IPS DF 19.7 (cell line): ENCODE measurements at regions not wholly inside any gene's neighbourhood (a gene's known extent, or its start where the extent isn't known, plus 50 kb on each side); places are given as distances from the start of the nearest gene placed in this dataset.

ENCODE experiments used
- DNase-seq: peaks from one replicate; pipeline ENCODE4 v3.0.0-alpha.2; 2013; ENCODE audit warnings: low read depth, low spot score

DNA sequence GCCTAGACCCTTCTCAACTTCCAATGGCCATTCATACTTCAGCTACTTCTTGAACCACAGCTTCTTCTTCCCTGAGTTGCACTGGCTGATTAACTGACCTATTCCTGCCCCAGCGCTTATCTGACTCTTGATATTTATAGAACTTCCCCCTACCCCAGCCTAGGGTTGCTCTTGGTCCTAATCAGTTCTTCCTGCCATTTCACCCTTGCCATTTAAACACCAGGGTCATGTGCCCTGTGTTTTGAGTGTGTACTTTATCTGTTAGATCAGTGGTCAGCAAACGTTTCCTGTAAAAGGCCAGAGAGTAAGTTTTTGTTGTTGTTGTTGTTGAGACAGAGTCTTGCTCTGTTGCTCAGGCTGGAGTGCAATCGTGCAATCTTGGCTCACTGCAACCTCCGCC is 82.4 kb upstream of the COX10 start:
- no peak for DNase-seq

DNA sequence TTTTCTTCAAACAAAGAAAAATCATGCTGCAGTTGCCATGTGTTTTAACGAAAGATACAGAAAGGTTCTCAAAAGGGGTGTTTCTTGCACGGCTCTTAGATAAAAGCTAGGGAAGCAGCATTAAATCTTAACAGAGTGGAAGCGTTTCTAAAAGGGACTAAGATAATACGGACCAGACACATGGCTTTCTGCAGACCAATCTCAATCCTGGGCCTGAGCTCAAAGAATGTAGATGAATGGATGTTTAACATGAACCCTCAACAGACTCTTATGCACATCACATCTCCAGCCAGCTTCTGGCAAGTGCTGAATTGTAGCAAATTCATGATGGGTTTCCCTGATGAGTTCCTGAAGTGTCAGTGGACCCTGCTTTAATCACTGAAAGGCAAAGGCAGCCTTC is 80.2 kb upstream of the COX10 start:
- DNase-seq = no peak

GRCh38 chr17:13993106-13993505 is 76.2 kb upstream of the COX10 start:
- no peak for DNase-seq

GRCh38 chr17:13994050-13994449 is 75.3 kb upstream of the COX10 start:
- no peak for DNase-seq

DNA sequence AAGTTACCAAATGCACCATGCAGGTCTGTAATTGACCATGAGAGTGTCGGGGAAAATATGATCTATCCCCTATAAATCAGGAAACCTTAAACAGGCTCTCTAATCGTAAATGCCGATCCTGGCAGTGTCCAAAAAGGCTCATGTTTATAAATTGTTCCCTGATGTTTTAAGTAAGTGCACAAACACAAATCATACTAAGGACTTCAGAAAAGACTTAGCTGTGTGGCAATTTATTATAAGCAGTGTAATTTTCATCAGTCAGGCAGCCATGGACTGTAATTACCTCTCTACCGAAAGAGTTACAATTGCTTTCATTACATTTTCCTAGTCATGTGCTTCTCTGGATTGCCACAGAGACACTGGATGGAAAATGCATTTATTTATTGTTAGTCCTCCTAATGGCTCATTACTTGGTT is 73.4 kb upstream of the COX10 start:
- no peak for DNase-seq

DNA sequence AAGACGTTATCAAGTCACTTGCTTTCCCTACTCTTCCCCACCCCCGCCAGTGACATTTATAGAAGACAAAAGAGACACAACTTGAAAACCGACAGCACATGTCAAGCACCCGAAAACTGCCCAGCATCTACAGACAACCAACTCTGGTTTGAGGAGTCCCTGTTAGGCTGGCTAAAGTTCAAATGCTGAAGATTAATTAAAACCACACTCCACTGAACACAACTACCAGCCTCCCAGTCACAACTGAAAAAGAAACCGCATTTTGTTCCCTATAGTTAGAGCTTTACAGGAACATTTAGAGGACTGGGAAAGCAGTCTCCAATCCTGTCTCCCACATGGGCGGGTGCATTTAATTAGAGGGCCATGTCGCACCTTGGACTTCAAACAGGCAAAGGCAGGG is 73.0 kb upstream of the COX10 start:
- DNase-seq = no peak

DNA sequence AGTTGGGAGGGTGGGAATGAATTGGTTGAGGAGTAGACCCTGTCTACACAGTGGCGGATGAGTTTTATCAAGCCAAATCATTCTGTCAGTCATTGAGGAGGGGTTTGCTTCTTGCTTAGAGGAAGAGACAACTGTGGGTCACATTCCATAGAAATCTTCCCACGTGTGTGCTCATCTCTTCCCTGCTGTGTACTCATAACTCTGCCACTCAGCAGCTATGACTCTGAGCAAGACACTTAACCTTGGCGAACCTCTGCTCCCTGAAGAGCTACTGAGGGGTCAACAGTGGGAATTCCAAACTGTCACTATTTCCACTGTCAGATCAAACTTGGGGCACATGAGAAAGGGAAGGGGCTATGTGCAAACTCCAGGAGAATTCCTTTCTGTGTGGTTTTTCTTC is 72.6 kb upstream of the COX10 start:
- no peak for DNase-seq

- no peak for DNase-seq
These were observed 64.2 kb upstream of the COX10 start for GRCh38 chr17:14004927-14005620.

DNA sequence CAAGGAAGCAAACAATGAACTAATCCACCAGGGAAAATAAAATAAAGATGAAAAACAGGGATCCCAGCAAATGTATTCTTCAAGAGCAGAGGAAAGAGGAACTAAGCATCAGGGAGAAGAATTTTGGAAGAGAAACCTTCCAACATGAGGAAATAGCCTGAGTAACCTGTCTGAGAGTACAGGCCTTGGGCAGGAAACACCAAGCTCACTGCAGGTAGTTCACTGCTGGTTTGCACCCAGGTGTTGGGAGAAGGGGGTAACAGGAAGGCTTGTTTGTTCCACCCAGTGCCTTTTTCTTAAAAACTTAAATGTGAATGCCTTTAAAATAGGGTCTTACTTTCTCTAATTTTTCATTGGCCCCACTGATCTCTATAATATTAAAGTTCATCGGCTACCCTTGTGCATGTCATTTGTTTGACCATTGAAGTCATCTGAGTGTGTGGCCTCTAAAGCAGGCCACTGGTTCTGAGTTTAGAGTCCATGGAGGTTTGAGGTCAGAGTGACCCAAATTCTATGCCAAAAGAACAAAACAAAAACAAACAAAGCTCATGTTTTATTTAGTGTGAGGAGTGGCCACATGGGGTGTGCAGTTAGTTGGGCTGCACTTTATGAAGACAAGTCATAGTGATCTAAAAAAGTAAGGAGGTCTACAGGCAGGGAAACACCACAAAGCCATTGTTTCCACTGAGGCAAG is 62.9 kb upstream of the COX10 start:
- DNase-seq = no peak

- DNase-seq = no peak
These were observed 61.4 kb upstream of the COX10 start for GRCh38 chr17:14007951-14008350.

DNA sequence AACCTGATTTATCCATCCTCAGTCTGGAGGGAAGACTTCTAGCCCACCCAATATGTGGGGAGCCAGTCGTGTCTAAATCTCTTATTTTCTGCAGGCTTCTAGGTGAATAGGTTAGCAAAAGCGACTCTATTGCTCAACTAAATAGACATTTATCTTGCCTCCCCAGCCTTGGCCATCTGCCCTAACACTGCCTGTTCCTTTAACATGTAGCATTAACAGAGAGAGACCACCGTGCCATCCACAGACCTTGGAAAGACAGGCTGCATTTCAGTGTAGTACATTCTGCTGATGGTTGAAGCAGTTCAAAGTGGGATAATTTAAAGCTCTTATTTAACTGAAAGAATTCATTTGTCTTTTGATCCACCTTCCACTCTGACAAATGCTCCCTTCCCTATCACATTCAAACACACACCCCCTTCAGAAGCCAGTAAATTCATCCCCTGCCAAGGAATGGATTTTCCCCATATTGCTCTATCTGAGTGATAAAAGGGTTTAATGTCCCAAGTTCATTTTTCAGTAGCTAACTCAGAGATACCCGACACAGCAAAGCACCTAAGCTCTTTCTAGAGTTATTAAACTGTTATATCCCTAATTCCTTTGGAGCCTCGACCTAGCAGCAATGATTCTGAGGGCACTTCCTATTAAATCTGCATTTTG is 58.1 kb upstream of the COX10 start:
- DNase-seq = no peak

DNA sequence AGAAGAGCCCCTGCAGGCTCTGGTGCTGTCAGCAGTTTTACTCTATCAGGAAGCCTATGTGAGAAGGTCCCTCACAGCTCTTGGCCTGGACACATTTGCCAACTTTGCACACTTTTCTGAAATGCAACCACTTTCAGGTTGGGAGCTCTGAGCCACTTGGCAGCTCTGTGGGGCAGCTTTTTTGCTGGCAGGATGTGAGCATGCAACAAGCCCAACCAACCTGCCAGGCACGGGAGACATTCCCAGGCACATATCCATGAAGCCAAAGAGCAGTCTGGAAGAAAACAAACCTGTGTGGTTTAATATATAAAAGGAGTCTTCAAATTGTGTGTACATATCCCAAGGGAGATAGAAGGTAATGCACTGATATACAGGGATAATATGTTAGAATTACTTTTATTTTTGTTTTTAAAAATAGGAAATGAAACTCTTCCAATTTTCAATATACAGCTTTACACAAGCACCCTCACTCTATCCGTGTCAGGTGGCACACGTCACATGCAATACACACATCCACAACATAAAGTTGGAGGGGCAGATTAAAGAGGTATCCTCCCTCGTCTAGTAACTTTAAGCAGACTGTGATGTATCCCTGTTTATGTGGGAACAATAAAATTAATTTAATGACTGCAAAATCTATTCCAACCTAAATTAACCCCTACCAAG is 57.4 kb upstream of the COX10 start:
- DNase-seq = no peak

GRCh38 chr17:14014657-14015056 is 54.6 kb upstream of the COX10 start:
- no peak for DNase-seq

DNA sequence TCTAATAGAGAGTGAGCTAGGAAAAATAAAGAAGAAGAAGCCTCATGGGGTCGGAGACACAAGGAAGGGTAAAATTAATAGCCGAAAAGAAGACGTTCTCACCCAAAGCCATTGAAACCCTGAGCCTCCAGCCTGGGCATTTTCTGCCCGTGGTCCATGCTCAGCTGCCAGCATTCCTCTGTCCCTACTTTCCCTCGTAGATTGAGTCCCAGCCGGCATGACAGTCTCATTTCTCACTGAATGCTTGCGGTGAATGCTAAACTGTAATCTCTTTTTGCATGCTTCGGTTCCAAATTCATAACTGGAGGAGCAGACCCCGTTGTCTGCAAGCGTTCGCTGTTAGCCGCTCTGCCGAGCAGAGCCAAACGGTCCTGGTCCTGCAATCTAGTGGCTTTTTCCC is 54.0 kb upstream of the COX10 start:
- no peak for DNase-seq

DNA sequence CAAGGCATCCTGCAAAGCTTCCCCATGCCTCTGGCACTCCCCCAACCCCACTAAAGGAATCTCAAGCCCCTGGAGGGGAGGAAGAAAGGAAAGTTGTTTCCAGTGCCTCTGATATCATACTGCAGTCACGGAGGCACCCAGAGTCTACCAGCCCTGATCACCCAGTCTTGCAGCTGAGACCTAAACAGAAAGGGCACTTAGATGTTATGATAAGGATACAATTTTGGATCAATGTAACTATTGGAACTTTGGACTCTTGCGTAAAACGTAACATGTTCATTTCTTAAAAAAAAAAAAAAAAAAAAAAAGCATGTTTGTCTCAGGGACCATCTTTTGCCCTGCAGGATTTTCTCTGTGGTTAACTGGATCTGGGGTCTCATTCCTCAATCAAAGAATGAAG is 52.4 kb upstream of the COX10 start:
- no peak for DNase-seq

DNA sequence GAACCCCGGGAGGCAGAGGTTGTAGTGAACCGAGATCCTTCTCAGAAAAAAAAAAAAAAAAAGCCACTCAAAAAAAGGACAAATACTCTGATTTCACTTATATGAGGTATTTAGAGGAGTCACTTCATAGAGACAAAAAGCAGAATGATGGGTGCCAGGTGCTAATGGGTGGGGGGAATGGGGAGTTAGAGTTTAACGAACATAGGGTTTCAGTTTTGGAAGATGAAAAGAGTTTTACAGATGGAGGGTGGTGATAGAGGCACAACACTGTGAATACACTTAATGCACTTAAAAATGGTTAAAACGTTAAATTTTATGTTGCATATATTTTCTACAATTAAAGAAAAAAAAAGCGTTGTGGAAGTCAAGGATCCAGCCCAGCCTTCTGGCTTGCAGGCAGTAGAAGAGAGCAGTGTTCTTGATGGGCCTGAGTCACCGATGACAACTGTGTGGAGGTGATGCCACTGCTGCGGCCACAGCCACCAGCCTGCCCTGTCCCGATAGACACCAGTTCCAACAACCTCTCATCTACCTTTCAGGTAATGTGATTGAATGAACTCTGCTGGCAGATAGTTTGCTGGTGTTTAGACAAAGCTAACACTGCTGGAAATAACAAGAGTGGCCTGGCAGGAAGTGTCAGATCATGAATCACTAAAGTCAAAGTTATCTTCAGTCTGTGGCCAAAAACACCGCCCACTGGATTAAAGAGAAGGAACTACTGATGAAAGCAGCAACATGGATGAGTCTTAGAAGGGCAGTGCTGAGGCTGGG is 49.9 kb upstream of the COX10 start:
- no peak for DNase-seq
